AG09309 (cell line): ENCODE measurements at regions not wholly inside any gene's neighbourhood (a gene's known extent, or its start where the extent isn't known, plus 50 kb on each side); places are given as distances from the start of the nearest gene placed in this dataset.

Source experiments
- DNase-seq: peaks from one replicate; pipeline ENCODE4 v3.0.0-alpha.2; 2010; ENCODE audit warnings: low read depth
- H3K4me3 ChIP-seq: 2 replicates; pipeline ENCODE4 v1.5.1; 2011; ENCODE audit warnings: mild to moderate bottlenecking, low read depth, low read length, moderate library complexity; ENCODE audit not compliant: control insufficient read depth
- TF ChIP-seq, protein P1 (sequence below): IDR thresholded peaks from 2 replicates; pipeline ENCODE4 v1.5.1; 2011; ENCODE audit warnings: mild to moderate bottlenecking, low read depth, low read length, inconsistent platforms; ENCODE audit not compliant: insufficient read depth, control insufficient read depth; ENCODE audit errors: missing control alignments

- TF ChIP-seq, protein P1, sequence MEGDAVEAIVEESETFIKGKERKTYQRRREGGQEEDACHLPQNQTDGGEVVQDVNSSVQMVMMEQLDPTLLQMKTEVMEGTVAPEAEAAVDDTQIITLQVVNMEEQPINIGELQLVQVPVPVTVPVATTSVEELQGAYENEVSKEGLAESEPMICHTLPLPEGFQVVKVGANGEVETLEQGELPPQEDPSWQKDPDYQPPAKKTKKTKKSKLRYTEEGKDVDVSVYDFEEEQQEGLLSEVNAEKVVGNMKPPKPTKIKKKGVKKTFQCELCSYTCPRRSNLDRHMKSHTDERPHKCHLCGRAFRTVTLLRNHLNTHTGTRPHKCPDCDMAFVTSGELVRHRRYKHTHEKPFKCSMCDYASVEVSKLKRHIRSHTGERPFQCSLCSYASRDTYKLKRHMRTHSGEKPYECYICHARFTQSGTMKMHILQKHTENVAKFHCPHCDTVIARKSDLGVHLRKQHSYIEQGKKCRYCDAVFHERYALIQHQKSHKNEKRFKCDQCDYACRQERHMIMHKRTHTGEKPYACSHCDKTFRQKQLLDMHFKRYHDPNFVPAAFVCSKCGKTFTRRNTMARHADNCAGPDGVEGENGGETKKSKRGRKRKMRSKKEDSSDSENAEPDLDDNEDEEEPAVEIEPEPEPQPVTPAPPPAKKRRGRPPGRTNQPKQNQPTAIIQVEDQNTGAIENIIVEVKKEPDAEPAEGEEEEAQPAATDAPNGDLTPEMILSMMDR = no peak
- no peak overlapping the region for H3K4me3 ChIP-seq
- no peak for DNase-seq
Measured at GRCh38 chr12:89844539-89844938, 135.9 kb upstream of the ATP2B1 start.

- TF ChIP-seq, protein P1 = no peak
- DNase-seq = peak; percentile 23
- H3K4me3 ChIP-seq = no peak overlapping the region
Measured at GRCh38 chr12:89840162-89840922, 131.7 kb upstream of the ATP2B1 start.

DNA sequence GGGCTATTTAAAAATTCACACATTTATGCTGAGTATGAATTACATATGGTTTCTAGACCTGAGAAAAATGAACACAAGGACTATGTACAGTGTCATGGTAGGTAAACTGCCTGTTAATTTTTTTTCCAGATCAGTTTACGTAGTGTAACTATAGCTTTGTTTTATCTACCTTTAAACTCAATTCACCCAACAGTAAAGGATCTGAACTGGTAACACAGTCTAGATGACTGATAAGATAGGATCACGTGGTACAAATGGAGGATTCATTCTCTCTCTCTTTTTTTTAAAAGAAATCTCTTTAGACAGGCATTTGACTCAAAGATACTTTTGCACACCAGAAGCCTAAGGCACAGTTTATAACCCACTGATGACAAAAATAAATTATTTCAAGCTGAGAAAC lies 130.8 kb upstream of the ATP2B1 start:
- TF ChIP-seq, protein P1 = no peak
- DNase-seq = no peak
- H3K4me3 ChIP-seq = no peak overlapping the region

- H3K4me3 ChIP-seq = no peak overlapping the region
- TF ChIP-seq, protein P1 = no peak
- DNase-seq = no peak
Measured at GRCh38 chr12:89838833-89839232, 130.2 kb upstream of the ATP2B1 start.

DNA sequence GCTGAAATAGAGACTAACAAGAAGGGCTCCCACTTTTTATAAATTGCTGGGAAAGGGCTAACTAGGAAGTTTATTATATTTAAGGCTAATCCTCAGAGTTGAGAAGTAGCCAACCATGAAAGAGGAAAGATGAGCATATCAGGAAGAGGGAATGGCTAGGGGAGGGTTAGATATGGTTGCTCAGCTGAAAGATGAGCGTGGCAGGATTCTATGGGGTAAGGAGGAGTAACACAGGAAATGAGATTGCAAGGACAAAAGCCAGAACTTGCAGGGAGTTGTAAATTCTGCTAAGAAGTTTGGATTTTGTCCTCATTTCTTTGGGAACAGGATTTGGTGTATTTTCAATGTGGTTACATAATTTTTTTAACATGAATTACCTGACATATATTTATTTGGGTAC lies 127.4 kb upstream of the ATP2B1 start:
- no peak overlapping the region for H3K4me3 ChIP-seq
- TF ChIP-seq, protein P1 = no peak
- no peak for DNase-seq

- DNase-seq = no peak
- H3K4me3 ChIP-seq = no peak overlapping the region
- TF ChIP-seq, protein P1 = no peak
Measured at GRCh38 chr12:89834676-89835075, 126.0 kb upstream of the ATP2B1 start.
